ENCODE measurements at regions not wholly inside any gene's neighbourhood (a gene's known extent, or its start where the extent isn't known, plus 50 kb on each side); places are given as distances from the start of the nearest gene placed in this dataset.

DNA sequence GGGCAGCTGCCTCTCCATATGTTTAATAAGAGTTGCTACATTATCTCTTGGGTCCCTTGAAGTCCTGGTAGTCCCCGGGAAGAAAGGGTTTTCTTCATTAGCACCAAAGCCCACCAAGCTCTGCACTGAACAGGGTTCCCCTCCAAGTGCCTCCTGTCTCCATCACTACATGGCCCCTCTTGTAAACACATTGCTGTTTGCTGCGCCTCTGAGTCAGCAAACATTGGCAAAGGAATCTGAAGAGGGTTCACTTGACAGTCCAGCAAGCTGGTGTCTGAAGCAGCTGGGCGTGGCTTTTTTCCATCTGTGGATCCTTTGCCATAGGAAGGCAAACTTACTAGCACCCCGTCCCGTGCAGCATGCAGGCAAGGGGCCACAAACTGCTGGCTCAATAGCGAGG lies 82.8 kb downstream of the TEX51 start:
- no peaks in the 10 kb centered on the region for H3K27me3 ChIP-seq (ENCODE audit: control insufficient read depth in 1 of 2, insufficient read depth in 2 of 2, low read length in 2 of 2)
- intact Hi-C loops (cut with DNase I, micrococcal nuclease): no loop called here
- no peak for DNase-seq
- no peaks in the 10 kb centered on the region for H3K9me3 ChIP-seq (ENCODE audit: control insufficient read depth in 1 of 2, insufficient read depth in 1 of 2, low read length in 2 of 2)
- Mint-ChIP-seq H3K36me3 (ENCODE audit: low read depth) (no peaks in the 10 kb centered on the region), H3K9me3 (no peaks in the 10 kb centered on the region), H3K27ac (no peak overlapping the region), H3K4me3 (no peak overlapping the region), H3K4me1 (ENCODE audit: low read depth) (no peaks in the 10 kb centered on the region), H3K27me3 (peaks cover 21% of the 10 kb centered on the region)
- CTCF ChIA-PET: no interaction called here
- POLR2A ChIA-PET: no interaction called here
- no peaks in the 10 kb centered on the region for H3K4me1 ChIP-seq (ENCODE audit: insufficient read depth, low read length)
- no peak overlapping the region for H3K4me3 ChIP-seq (ENCODE audit: low read length)
- TF ChIP-seq, protein P1, sequence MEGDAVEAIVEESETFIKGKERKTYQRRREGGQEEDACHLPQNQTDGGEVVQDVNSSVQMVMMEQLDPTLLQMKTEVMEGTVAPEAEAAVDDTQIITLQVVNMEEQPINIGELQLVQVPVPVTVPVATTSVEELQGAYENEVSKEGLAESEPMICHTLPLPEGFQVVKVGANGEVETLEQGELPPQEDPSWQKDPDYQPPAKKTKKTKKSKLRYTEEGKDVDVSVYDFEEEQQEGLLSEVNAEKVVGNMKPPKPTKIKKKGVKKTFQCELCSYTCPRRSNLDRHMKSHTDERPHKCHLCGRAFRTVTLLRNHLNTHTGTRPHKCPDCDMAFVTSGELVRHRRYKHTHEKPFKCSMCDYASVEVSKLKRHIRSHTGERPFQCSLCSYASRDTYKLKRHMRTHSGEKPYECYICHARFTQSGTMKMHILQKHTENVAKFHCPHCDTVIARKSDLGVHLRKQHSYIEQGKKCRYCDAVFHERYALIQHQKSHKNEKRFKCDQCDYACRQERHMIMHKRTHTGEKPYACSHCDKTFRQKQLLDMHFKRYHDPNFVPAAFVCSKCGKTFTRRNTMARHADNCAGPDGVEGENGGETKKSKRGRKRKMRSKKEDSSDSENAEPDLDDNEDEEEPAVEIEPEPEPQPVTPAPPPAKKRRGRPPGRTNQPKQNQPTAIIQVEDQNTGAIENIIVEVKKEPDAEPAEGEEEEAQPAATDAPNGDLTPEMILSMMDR (IDR thresholded peaks at IDR 0.05): no peak
- ATAC-seq (ENCODE audit: poor library complexity): no peak
- H3K27ac ChIP-seq (ENCODE audit: low read depth in 1 of 2, low read length in 2 of 2): no peak overlapping the region
- H3K36me3 ChIP-seq (ENCODE audit: insufficient read depth, low read length): no peaks in the 10 kb centered on the region

DNA sequence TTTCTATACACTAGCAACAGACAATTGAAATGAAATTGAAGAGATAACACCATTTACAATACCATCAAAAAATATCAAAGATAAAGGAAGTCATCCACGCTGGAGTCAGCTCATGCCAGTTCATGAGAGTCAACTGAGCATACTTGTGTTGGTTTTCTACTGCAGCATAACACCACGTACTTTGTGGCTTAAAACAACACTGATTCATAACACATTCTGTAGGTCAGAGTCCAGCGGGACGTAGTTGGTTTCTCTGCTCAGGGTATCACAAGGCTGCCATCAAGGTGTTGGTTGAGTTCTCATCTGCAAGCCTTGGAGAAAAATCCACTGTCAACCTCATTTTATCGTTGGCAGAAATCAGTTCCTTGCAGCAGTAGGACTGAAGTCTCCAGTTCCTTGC lies 84.2 kb downstream of the TEX51 start:
- no peak overlapping the region for H3K4me3 ChIP-seq (ENCODE audit: low read length)
- ATAC-seq (ENCODE audit: poor library complexity) (no peak), DNase-seq (no peak)
- no peak overlapping the region for H3K27ac ChIP-seq (ENCODE audit: low read depth in 1 of 2, low read length in 2 of 2)
- Mint-ChIP-seq H3K27ac (no peak overlapping the region), H3K27me3 (peaks cover 30% of the 10 kb centered on the region), H3K36me3 (ENCODE audit: low read depth) (no peaks in the 10 kb centered on the region), H3K9me3 (no peaks in the 10 kb centered on the region), H3K4me1 (ENCODE audit: low read depth) (no peaks in the 10 kb centered on the region), H3K4me3 (no peak overlapping the region)
- ChIA-PET POLR2A (no interaction called here), CTCF (no interaction called here)
- TF ChIP-seq, protein P1 (IDR thresholded peaks at IDR 0.05): no peak
- no peaks in the 10 kb centered on the region for H3K27me3 ChIP-seq (ENCODE audit: control insufficient read depth in 1 of 2, insufficient read depth in 2 of 2, low read length in 2 of 2)
- H3K9me3 ChIP-seq (ENCODE audit: control insufficient read depth in 1 of 2, insufficient read depth in 1 of 2, low read length in 2 of 2): no peaks in the 10 kb centered on the region
- H3K4me1 ChIP-seq (ENCODE audit: insufficient read depth, low read length): no peaks in the 10 kb centered on the region
- no peaks in the 10 kb centered on the region for H3K36me3 ChIP-seq (ENCODE audit: insufficient read depth, low read length)
- intact Hi-C loops (cut with DNase I, micrococcal nuclease): no loop called here

DNA sequence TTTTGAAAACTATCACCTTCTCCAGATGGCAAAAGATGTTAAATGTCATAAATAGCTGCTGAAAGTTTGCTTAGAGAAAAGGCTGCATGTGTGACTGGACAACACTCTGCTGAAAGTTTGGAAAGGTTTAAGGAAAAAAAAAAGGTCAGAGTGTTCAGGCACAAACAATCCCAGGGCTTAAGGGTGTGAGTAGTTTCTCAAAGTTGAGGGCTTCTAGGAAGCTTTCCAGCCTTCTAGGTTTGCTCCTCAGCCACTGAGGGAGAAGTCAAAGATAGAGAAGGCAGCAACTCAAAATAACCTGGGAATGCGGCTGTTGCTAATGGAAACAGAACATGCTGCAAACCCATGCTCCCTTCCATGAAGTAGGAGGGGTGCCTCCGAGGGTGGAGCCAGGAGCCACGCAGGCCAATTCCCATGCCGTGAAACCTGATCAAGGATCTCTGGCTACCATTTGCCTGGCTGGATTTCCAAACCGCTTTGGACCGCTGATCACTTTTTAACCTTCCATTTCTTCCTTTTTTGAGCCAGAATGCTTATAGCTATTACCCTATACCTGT lies 88.0 kb downstream of the TEX51 start:
- Histone ChIP-seq H3K9me3 (ENCODE audit: control insufficient read depth in 1 of 2, insufficient read depth in 1 of 2, low read length in 2 of 2) (no peaks in the 10 kb centered on the region), H3K36me3 (ENCODE audit: insufficient read depth, low read length) (no peaks in the 10 kb centered on the region), H3K27ac (ENCODE audit: low read depth in 1 of 2, low read length in 2 of 2) (no peak overlapping the region), H3K4me3 (ENCODE audit: low read length) (no peak overlapping the region), H3K4me1 (ENCODE audit: insufficient read depth, low read length) (no peaks in the 10 kb centered on the region), H3K27me3 (ENCODE audit: control insufficient read depth in 1 of 2, insufficient read depth in 2 of 2, low read length in 2 of 2) (peaks cover 8 to 17% of the 10 kb centered on the region in 2 experiments)
- intact Hi-C loops (cut with DNase I, micrococcal nuclease): no loop called here
- H3K4me3 Mint-ChIP-seq: no peak overlapping the region
- ChIA-PET CTCF (no interaction called here), POLR2A (no interaction called here)
- TF ChIP-seq, protein P1 (IDR thresholded peaks at IDR 0.05): no peak
- no peak for DNase-seq
- H3K36me3 Mint-ChIP-seq (ENCODE audit: low read depth): no peaks in the 10 kb centered on the region
- peaks cover 35% of the 10 kb centered on the region for H3K27me3 Mint-ChIP-seq
- no peaks in the 10 kb centered on the region for H3K9me3 Mint-ChIP-seq
- H3K4me1 Mint-ChIP-seq (ENCODE audit: low read depth): no peaks in the 10 kb centered on the region
- no peak overlapping the region for H3K27ac Mint-ChIP-seq
- no peak for ATAC-seq (ENCODE audit: poor library complexity)
